Neural crest cell (in vitro differentiated cells): ENCODE measurements at regions not wholly inside any gene's neighbourhood (a gene's known extent, or its start where the extent isn't known, plus 50 kb on each side); places are given as distances from the start of the nearest gene placed in this dataset.

Source experiments
- DNase-seq: peaks from one replicate; pipeline ENCODE4 v3.0.0; 2021; ENCODE audit warnings: low read depth, mixed read lengths, low spot score
- H3K27ac Mint-ChIP-seq: one replicate; pipeline ENCODE4 v1.8.0; 2021; ENCODE audit warnings: mild to moderate bottlenecking, mixed read lengths; ENCODE audit not compliant: unreplicated experiment
- H3K27me3 Mint-ChIP-seq: 2 replicates; pipeline ENCODE4 v1.8.0; 2021; ENCODE audit warnings: low read depth, mild to moderate bottlenecking, mixed read lengths
- H3K36me3 Mint-ChIP-seq: 2 replicates; pipeline ENCODE4 v1.8.0; 2021; ENCODE audit warnings: low read depth, mild to moderate bottlenecking, mixed read lengths
- H3K4me1 Mint-ChIP-seq: 2 replicates; pipeline ENCODE4 v1.8.0; 2021; ENCODE audit warnings: mixed read lengths
- H3K4me3 Mint-ChIP-seq: one replicate; pipeline ENCODE4 v1.8.0; 2021; ENCODE audit warnings: mild to moderate bottlenecking, mixed read lengths
- H3K9me3 Mint-ChIP-seq: 2 replicates; pipeline ENCODE4 v1.8.0; 2021; ENCODE audit warnings: mixed read lengths
- CTCF ChIP-seq: fragments of 200-600 bp; sonication (generic); conservative IDR thresholded peaks from 2 replicates; pipeline ENCODE4 v1.5.0; 2021; ENCODE audit warnings: antibody characterized with exemption, mild to moderate bottlenecking

GRCh38 chr19:13613447-13613846 lies 107.2 kb upstream of the CACNA1A start:
- Mint-ChIP-seq H3K27ac (no peak overlapping the region), H3K27me3 (peaks cover 52% of the 10 kb centered on the region), H3K9me3 (no peaks in the 10 kb centered on the region), H3K36me3 (no peaks in the 10 kb centered on the region), H3K4me3 (no peak overlapping the region), H3K4me1 (no peaks in the 10 kb centered on the region)
- TF ChIP-seq CTCF = no peak
- no peak for DNase-seq

- no peak for TF ChIP-seq CTCF
- Mint-ChIP-seq H3K27me3 (peaks cover 42% of the 10 kb centered on the region), H3K36me3 (no peaks in the 10 kb centered on the region), H3K4me1 (no peaks in the 10 kb centered on the region), H3K4me3 (no peak overlapping the region), H3K27ac (no peak overlapping the region), H3K9me3 (no peaks in the 10 kb centered on the region)
- DNase-seq = no peak
Observed at GRCh38 chr19:13611596-13611995, 105.3 kb upstream of the CACNA1A start.

- Mint-ChIP-seq H3K4me1 (no peaks in the 10 kb centered on the region), H3K4me3 (no peak overlapping the region), H3K9me3 (no peaks in the 10 kb centered on the region), H3K27me3 (peaks cover 33% of the 10 kb centered on the region), H3K27ac (no peak overlapping the region), H3K36me3 (no peaks in the 10 kb centered on the region)
- TF ChIP-seq CTCF = no peak
- DNase-seq = no peak
Observed at GRCh38 chr19:13610039-13610691, 103.9 kb upstream of the CACNA1A start.

GRCh38 chr19:13606156-13606555 lies 99.9 kb upstream of the CACNA1A start:
- Mint-ChIP-seq H3K36me3 (no peaks in the 10 kb centered on the region), H3K27me3 (peaks cover 35% of the 10 kb centered on the region), H3K4me3 (no peak overlapping the region), H3K4me1 (no peaks in the 10 kb centered on the region), H3K9me3 (no peaks in the 10 kb centered on the region), H3K27ac (peak overlapping the region; percentile 50)
- no peak for TF ChIP-seq CTCF
- DNase-seq = no peak

- no peak for DNase-seq
- no peaks in the 10 kb centered on the region for H3K4me1 Mint-ChIP-seq
- H3K27ac Mint-ChIP-seq = no peak overlapping the region
- no peak overlapping the region for H3K4me3 Mint-ChIP-seq
- no peaks in the 10 kb centered on the region for H3K36me3 Mint-ChIP-seq
- peaks cover 32% of the 10 kb centered on the region for H3K27me3 Mint-ChIP-seq
- TF ChIP-seq CTCF = no peak
- no peaks in the 10 kb centered on the region for H3K9me3 Mint-ChIP-seq
Observed at GRCh38 chr19:13604902-13605586, 98.8 kb upstream of the CACNA1A start.
